ENCODE measurements at regions not wholly inside any gene's neighbourhood (a gene's known extent, or its start where the extent isn't known, plus 50 kb on each side); places are given as distances from the start of the nearest gene placed in this dataset.

- WGBS, 2 donors, result 1% methylated on average over 51 to 56 of the region's 56 CpGs
- peak in 1 of 9 donors; percentile 6 for TF ChIP-seq CTCF (IDR thresholded peaks at IDR 0.05)
- ATAC-seq, result peak; percentile 68 to 88 (median 81)
These were observed 50.8 kb upstream of the TRIM2 start for GRCh38 chr4:153153339-153153871.

GRCh38 chr4:153154007-153154975 is 50.0 kb upstream of the TRIM2 start:
- DNase-seq, result no peak
- peaks cover 0 to 64% (median 21%) of the 10 kb centered on the region in 7 donors for H3K27me3 ChIP-seq
- TF ChIP-seq CTCF (IDR thresholded peaks at IDR 0.05), result no peak
- H3K9me3 ChIP-seq, result no peaks in the 10 kb centered on the region
- intact Hi-C loops (cut with DNase I), result loop anchor here in 5 of 10 donors (5.0 to 10.0 kb wide), 2 partner anchors 48 to 51 kb away; partner anchors contain the start of gene TRIM2 (in 5 of the 5)
- H3K27ac ChIP-seq, result no peak overlapping the region
- H3K36me3 ChIP-seq, result no peaks in the 10 kb centered on the region
- peaks cover 0 to 28% (median 22%) of the 10 kb centered on the region in 9 donors for H3K4me1 ChIP-seq
- H3K4me3 ChIP-seq, result peak overlapping the region in 9 of 10 donors; percentile 46 to 74 (median 60)
- 42 to 43% methylated on average over 15 of the region's 15 CpGs for WGBS, 2 donors
- ATAC-seq, result peak in 2 of 8 donors; percentile 9 to 11

More at GRCh38 chr4:153153339-153153871, 50.8 kb upstream of the TRIM2 start:
- Histone ChIP-seq H3K9me3 (no peaks in the 10 kb centered on the region), H3K27me3 (peaks cover 0 to 64% (median 21%) of the 10 kb centered on the region in 7 donors), H3K27ac (no peak overlapping the region), H3K4me3 (peak overlapping the region; percentile 12 to 74 (median 60)), H3K36me3 (no peaks in the 10 kb centered on the region), H3K4me1 (peaks cover 0 to 28% (median 22%) of the 10 kb centered on the region in 9 donors)
- peak; percentile 23 to 30 for DNase-seq
- intact Hi-C loops (cut with DNase I), result loop anchor here in 5 of 10 donors (5.0 to 10.0 kb wide), 2 partner anchors 49 to 51 kb away; partner anchors contain the start of gene TRIM2 (in 5 of the 5)
